ENCODE measurements at regions not wholly inside any gene's neighbourhood (a gene's known extent, or its start where the extent isn't known, plus 50 kb on each side); places are given as distances from the start of the nearest gene placed in this dataset.
"Not testable (repeated sequence)": the region's sequence is repeated elsewhere in the genome, so short reads cannot be mapped to it uniquely, and the experiment has no call there.

- H3K27me3 ChIP-seq (ENCODE audit: control insufficient read depth in 1 of 2, insufficient read depth in 1 of 2, low read length in 2 of 2) = no peaks in the 10 kb centered on the region
- no peak overlapping the region for H3K14ac ChIP-seq (ENCODE audit: low read length in 2 of 2)
- H2AK5ac ChIP-seq (ENCODE audit: low read length, severe bottlenecking) = no peak overlapping the region
- no peak overlapping the region for H2BK12ac ChIP-seq (ENCODE audit: low read length in 2 of 2)
- no peak overlapping the region for H3K4me2 ChIP-seq (ENCODE audit: low read length, poor library complexity, severe bottlenecking)
- no peak overlapping the region for H2BK15ac ChIP-seq (ENCODE audit: low read depth, poor library complexity, severe bottlenecking)
- no peak overlapping the region for H3K9ac ChIP-seq (ENCODE audit: low read length)
- H3K4ac ChIP-seq (ENCODE audit: low read depth in 1 of 2, low read length in 2 of 2) = no peak overlapping the region
- 64% methylated on average over 4 of the region's 7 CpGs for WGBS
- H3K4me3 ChIP-seq (ENCODE audit: insufficient read depth in 1 of 2, low read depth in 1 of 2, low read length in 2 of 2) = no peak overlapping the region
- no peaks in the 10 kb centered on the region for H3K4me1 ChIP-seq (ENCODE audit: control insufficient read depth, insufficient read depth, low read depth, low read length)
- no peak overlapping the region for H3K18ac ChIP-seq (ENCODE audit: low read depth in 1 of 2, low read length in 2 of 2)
- H3K23ac ChIP-seq (ENCODE audit: low read length in 2 of 2) = no peak overlapping the region
- H2BK5ac ChIP-seq (ENCODE audit: low read depth, low read length, poor library complexity, severe bottlenecking) = no peak overlapping the region
- no peaks in the 10 kb centered on the region for H3K79me1 ChIP-seq (replicated peaks; ENCODE audit: low read length, poor library complexity, severe bottlenecking)
- no peak overlapping the region for H4K91ac ChIP-seq (ENCODE audit: low read length)
- no peak overlapping the region for H4K8ac ChIP-seq (ENCODE audit: low read length)
- no peak overlapping the region for H3K27ac ChIP-seq (ENCODE audit: low read length, poor library complexity, severe bottlenecking)
- peaks cover 21% of the 10 kb centered on the region for H3K9me3 ChIP-seq (ENCODE audit: control insufficient read depth, low read length)
- no peaks in the 10 kb centered on the region for H3K36me3 ChIP-seq (ENCODE audit: control insufficient read depth in 1 of 2, insufficient read depth in 2 of 2, low read depth in 1 of 2, low read length in 2 of 2)
- no peak overlapping the region for H2BK120ac ChIP-seq (ENCODE audit: low read depth, low read length)
- no peak for DNase-seq
- H2AFZ ChIP-seq (ENCODE audit: low read depth, low read length) = no peak overlapping the region
Observed at GRCh38 chr5:12861886-12862654, 957.8 kb upstream of the CTNND2 start.

- not testable (repeated sequence) for H2AFZ ChIP-seq (ENCODE audit: low read depth, low read length); H3K4ac ChIP-seq (ENCODE audit: low read depth in 1 of 2, low read length in 2 of 2); H3K27me3 ChIP-seq (ENCODE audit: control insufficient read depth in 1 of 2, insufficient read depth in 1 of 2, low read length in 2 of 2); H2BK5ac ChIP-seq (ENCODE audit: low read depth, low read length, poor library complexity, severe bottlenecking); H3K27ac ChIP-seq (ENCODE audit: low read length, poor library complexity, severe bottlenecking); H3K9ac ChIP-seq (ENCODE audit: low read length); H4K91ac ChIP-seq (ENCODE audit: low read length); H3K14ac ChIP-seq (ENCODE audit: low read length in 2 of 2); H3K23ac ChIP-seq (ENCODE audit: low read length in 2 of 2); H2BK120ac ChIP-seq (ENCODE audit: low read depth, low read length); DNase-seq; H3K4me1 ChIP-seq (ENCODE audit: control insufficient read depth, insufficient read depth, low read depth, low read length); H3K4me3 ChIP-seq (ENCODE audit: insufficient read depth in 1 of 2, low read depth in 1 of 2, low read length in 2 of 2); H3K79me1 ChIP-seq (replicated peaks; ENCODE audit: low read length, poor library complexity, severe bottlenecking); H2BK12ac ChIP-seq (ENCODE audit: low read length in 2 of 2); H3K18ac ChIP-seq (ENCODE audit: low read depth in 1 of 2, low read length in 2 of 2); H4K8ac ChIP-seq (ENCODE audit: low read length); H2AK5ac ChIP-seq (ENCODE audit: low read length, severe bottlenecking); H3K4me2 ChIP-seq (ENCODE audit: low read length, poor library complexity, severe bottlenecking); H3K36me3 ChIP-seq (ENCODE audit: control insufficient read depth in 1 of 2, insufficient read depth in 2 of 2, low read depth in 1 of 2, low read length in 2 of 2); H2BK15ac ChIP-seq (ENCODE audit: low read depth, poor library complexity, severe bottlenecking)
- H3K9me3 ChIP-seq (ENCODE audit: control insufficient read depth, low read length) = peaks cover 15% of the 10 kb centered on the region
- WGBS = 25% methylated on average over 1 of the region's 1 CpG
Observed at GRCh38 chr5:12856105-12856504, 951.9 kb upstream of the CTNND2 start.

- Histone ChIP-seq H3K36me3 (ENCODE audit: control insufficient read depth in 1 of 2, insufficient read depth in 2 of 2, low read depth in 1 of 2, low read length in 2 of 2) (no peaks in the 10 kb centered on the region), H3K9me3 (ENCODE audit: control insufficient read depth, low read length) (peaks cover 12% of the 10 kb centered on the region), H3K23ac (ENCODE audit: low read length in 2 of 2) (no peak overlapping the region), H3K4ac (ENCODE audit: low read depth in 1 of 2, low read length in 2 of 2) (no peak overlapping the region), H3K27ac (ENCODE audit: low read length, poor library complexity, severe bottlenecking) (no peak overlapping the region), H3K79me1 (replicated peaks; ENCODE audit: low read length, poor library complexity, severe bottlenecking) (no peaks in the 10 kb centered on the region), H4K8ac (ENCODE audit: low read length) (no peak overlapping the region), H4K91ac (ENCODE audit: low read length) (no peak overlapping the region), H3K9ac (ENCODE audit: low read length) (no peak overlapping the region), H2AFZ (ENCODE audit: low read depth, low read length) (peak overlapping the region; percentile 42), H2BK120ac (ENCODE audit: low read depth, low read length) (no peak overlapping the region), H3K18ac (ENCODE audit: low read depth in 1 of 2, low read length in 2 of 2) (no peak overlapping the region), H3K4me3 (ENCODE audit: insufficient read depth in 1 of 2, low read depth in 1 of 2, low read length in 2 of 2) (no peak overlapping the region), H3K4me1 (ENCODE audit: control insufficient read depth, insufficient read depth, low read depth, low read length) (no peaks in the 10 kb centered on the region), H2BK12ac (ENCODE audit: low read length in 2 of 2) (no peak overlapping the region), H2AK5ac (ENCODE audit: low read length, severe bottlenecking) (no peak overlapping the region), H2BK5ac (ENCODE audit: low read depth, low read length, poor library complexity, severe bottlenecking) (no peak overlapping the region), H3K27me3 (ENCODE audit: control insufficient read depth in 1 of 2, insufficient read depth in 1 of 2, low read length in 2 of 2) (no peaks in the 10 kb centered on the region), H3K14ac (ENCODE audit: low read length in 2 of 2) (no peak overlapping the region), H2BK15ac (ENCODE audit: low read depth, poor library complexity, severe bottlenecking) (no peak overlapping the region), H3K4me2 (ENCODE audit: low read length, poor library complexity, severe bottlenecking) (no peak overlapping the region)
- no peak for DNase-seq
- WGBS = 58% methylated on average over 5 of the region's 5 CpGs
Observed at GRCh38 chr5:12854386-12854785, 950.1 kb upstream of the CTNND2 start.

- H3K23ac ChIP-seq (ENCODE audit: low read length in 2 of 2) = no peak overlapping the region
- H3K9me3 ChIP-seq (ENCODE audit: control insufficient read depth, low read length) = no peaks in the 10 kb centered on the region
- no peak overlapping the region for H3K14ac ChIP-seq (ENCODE audit: low read length in 2 of 2)
- H2BK120ac ChIP-seq (ENCODE audit: low read depth, low read length) = no peak overlapping the region
- no peak overlapping the region for H3K4me2 ChIP-seq (ENCODE audit: low read length, poor library complexity, severe bottlenecking)
- no peak overlapping the region for H2BK15ac ChIP-seq (ENCODE audit: low read depth, poor library complexity, severe bottlenecking)
- H2BK5ac ChIP-seq (ENCODE audit: low read depth, low read length, poor library complexity, severe bottlenecking) = no peak overlapping the region
- no peaks in the 10 kb centered on the region for H3K36me3 ChIP-seq (ENCODE audit: control insufficient read depth in 1 of 2, insufficient read depth in 2 of 2, low read depth in 1 of 2, low read length in 2 of 2)
- no peak overlapping the region for H3K4ac ChIP-seq (ENCODE audit: low read depth in 1 of 2, low read length in 2 of 2)
- H4K8ac ChIP-seq (ENCODE audit: low read length) = no peak overlapping the region
- no peaks in the 10 kb centered on the region for H3K4me1 ChIP-seq (ENCODE audit: control insufficient read depth, insufficient read depth, low read depth, low read length)
- H2BK12ac ChIP-seq (ENCODE audit: low read length in 2 of 2) = no peak overlapping the region
- DNase-seq = no peak
- no peaks in the 10 kb centered on the region for H3K79me1 ChIP-seq (replicated peaks; ENCODE audit: low read length, poor library complexity, severe bottlenecking)
- no peak overlapping the region for H3K18ac ChIP-seq (ENCODE audit: low read depth in 1 of 2, low read length in 2 of 2)
- H3K4me3 ChIP-seq (ENCODE audit: insufficient read depth in 1 of 2, low read depth in 1 of 2, low read length in 2 of 2) = no peak overlapping the region
- H4K91ac ChIP-seq (ENCODE audit: low read length) = no peak overlapping the region
- no peaks in the 10 kb centered on the region for H3K27me3 ChIP-seq (ENCODE audit: control insufficient read depth in 1 of 2, insufficient read depth in 1 of 2, low read length in 2 of 2)
- WGBS = 58% methylated on average over 4 of the region's 5 CpGs
- H2AFZ ChIP-seq (ENCODE audit: low read depth, low read length) = no peak overlapping the region
- no peak overlapping the region for H2AK5ac ChIP-seq (ENCODE audit: low read length, severe bottlenecking)
- no peak overlapping the region for H3K27ac ChIP-seq (ENCODE audit: low read length, poor library complexity, severe bottlenecking)
- H3K9ac ChIP-seq (ENCODE audit: low read length) = no peak overlapping the region
Observed at GRCh38 chr5:12851761-12852160, 947.5 kb upstream of the CTNND2 start.

Data from mesenchymal stem cell (in vitro differentiated cells and primary cell).